Urinary bladder (tissue), 3 donors: ENCODE measurements at regions not wholly inside any gene's neighbourhood (a gene's known extent, or its start where the extent isn't known, plus 50 kb on each side); places are given as distances from the start of the nearest gene placed in this dataset.
"Not testable (repeated sequence)": the region's sequence is repeated elsewhere in the genome, so short reads cannot be mapped to it uniquely, and the experiment has no call there.

Experiments
- DNase-seq: peaks from one replicate; pipeline ENCODE4 v3.0.0-alpha.2; 2015; ENCODE audit errors: extremely low spot score
- H3K27ac ChIP-seq: one replicate; pipeline ENCODE4 v1.5.1; 2013; ENCODE audit warnings: low read depth, mild to moderate bottlenecking, moderate library complexity
- H3K36me3 ChIP-seq: one replicate; pipeline ENCODE4 v1.6.1; 2013; ENCODE audit warnings: mild to moderate bottlenecking, moderate library complexity; ENCODE audit not compliant: insufficient read depth
- H3K4me1 ChIP-seq: one replicate; pipeline ENCODE4 v1.6.1; 2013; ENCODE audit warnings: mild to moderate bottlenecking, moderate library complexity; ENCODE audit not compliant: insufficient read depth
- H3K4me3 ChIP-seq: one replicate; pipeline ENCODE4 v1.5.1; 2013; ENCODE audit warnings: low read depth, low read length
- WGBS: extraction: QIAGEN DNeasy Blood & Tissue Kit; methylation state at CpG from one replicate; pipeline ENCODE4 v1.1.7; 2013; 5-methylcytosine and 5-hydroxymethylcytosine counted together
- donor health status: healthy with polysubstance abuse.
- donor health status: healthy.

DNA sequence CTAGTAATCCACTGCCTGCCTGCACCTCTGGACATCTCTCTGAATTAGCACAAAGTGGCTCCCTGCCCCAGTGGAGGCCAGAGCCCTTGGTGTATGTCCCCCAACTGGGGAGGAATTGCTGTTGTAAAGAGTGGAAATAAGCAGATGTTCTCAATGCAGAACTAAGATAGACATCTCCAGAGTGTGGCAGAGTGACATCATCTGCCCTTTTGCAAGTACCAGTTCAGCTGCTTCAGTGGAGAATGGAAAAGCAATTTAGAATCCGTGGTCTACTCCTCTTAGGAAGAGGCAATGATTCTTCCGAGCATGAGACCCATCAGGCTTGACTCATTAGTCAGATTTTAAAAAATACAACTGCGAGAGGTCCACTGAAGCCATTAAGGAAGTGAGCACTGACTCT is 1512.0 kb upstream of the GOT2 start:
- WGBS, result 88% methylated on average over 3 of the region's 3 CpGs
- DNase-seq, result no peak
- no peaks in the 10 kb centered on the region for H3K4me1 ChIP-seq
- no peaks in the 10 kb centered on the region for H3K36me3 ChIP-seq
- H3K4me3 ChIP-seq, result no peak overlapping the region
- no peak overlapping the region for H3K27ac ChIP-seq

GRCh38 chr16:60241671-60242070 is 1507.6 kb upstream of the GOT2 start:
- H3K27ac ChIP-seq, result no peak overlapping the region
- H3K4me3 ChIP-seq, result no peak overlapping the region
- DNase-seq, result no peak
- WGBS, result 84% methylated on average over 1 of the region's 1 CpG
- no peaks in the 10 kb centered on the region for H3K4me1 ChIP-seq
- H3K36me3 ChIP-seq, result no peaks in the 10 kb centered on the region

DNA sequence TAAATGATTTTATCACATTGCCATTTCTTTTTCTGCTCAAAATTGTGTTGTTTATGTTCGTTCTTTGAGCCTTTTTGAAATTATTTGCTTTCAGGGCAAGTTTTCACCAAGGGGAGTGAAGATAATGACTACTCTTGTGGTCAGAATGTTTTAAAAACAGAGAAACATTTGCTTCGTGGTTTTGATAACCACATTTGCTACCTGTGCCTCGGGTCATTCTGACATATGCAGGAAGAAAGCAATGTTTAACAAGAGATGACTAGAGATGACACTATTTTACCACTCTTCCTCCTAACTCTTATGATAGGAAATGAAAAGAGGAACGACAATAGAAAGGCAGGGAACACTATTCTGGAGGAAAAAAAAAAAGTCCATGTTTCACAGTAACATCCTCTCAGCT is 1496.5 kb upstream of the GOT2 start:
- Histone ChIP-seq H3K4me3 (no peak overlapping the region), H3K27ac (no peak overlapping the region), H3K4me1 (no peaks in the 10 kb centered on the region), H3K36me3 (no peaks in the 10 kb centered on the region)
- no peak for DNase-seq
- WGBS, result 48% methylated on average over 4 of the region's 4 CpGs

DNA sequence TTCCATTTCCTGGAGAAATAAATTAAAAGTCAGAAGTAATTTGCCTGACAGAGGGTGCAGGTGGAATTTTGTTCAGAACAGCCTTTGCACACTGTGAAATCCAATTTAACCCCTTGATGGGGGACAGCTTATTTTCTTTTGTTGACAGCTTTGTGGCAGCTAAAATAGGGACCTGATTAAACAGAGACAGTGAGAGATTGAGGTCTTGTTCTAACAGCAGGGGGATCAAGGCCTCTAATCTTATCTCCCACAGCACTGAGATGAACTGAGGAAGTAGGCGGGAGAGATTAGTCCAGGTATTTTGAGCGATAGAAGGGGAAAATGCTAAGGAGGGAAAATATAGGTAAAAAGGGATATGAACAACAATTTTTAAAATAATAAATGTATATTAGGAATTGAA is 1491.4 kb upstream of the GOT2 start:
- Histone ChIP-seq H3K27ac (no peak overlapping the region), H3K4me3 (no peak overlapping the region), H3K4me1 (no peaks in the 10 kb centered on the region), H3K36me3 (no peaks in the 10 kb centered on the region)
- no peak for DNase-seq
- 68% methylated on average over 2 of the region's 2 CpGs for WGBS

DNA sequence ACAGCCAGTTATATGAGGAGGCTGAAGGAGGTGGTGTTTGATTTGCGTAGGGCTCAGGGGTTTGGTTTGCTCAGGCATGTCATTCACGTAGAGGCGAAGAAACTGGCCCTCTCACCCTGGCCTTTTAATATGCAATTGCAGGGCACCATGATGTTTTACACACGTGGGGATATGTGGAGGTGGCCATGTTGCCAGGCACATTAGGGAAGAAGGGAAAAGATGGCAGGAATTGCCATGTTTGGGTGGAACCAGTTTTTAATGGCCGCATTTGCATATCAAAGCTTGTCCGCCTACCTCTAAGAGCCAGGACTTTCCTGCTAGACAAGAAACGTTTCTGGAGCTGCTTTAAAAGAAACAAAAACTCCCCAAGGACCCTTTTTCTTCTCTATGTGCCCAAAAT is 1483.7 kb upstream of the GOT2 start:
- Histone ChIP-seq H3K4me1 (no peaks in the 10 kb centered on the region), H3K4me3 (no peak overlapping the region), H3K36me3 (no peaks in the 10 kb centered on the region), H3K27ac (no peak overlapping the region)
- no peak for DNase-seq
- WGBS, result 73% methylated on average over 7 of the region's 7 CpGs

- Histone ChIP-seq H3K4me1 (no peaks in the 10 kb centered on the region), H3K4me3 (no peak overlapping the region), H3K36me3 (no peaks in the 10 kb centered on the region), H3K27ac (no peak overlapping the region)
- 95% methylated on average over 1 of the region's 1 CpG for WGBS
- DNase-seq, result no peak
Measured at GRCh38 chr16:60214311-60214710, 1480.2 kb upstream of the GOT2 start.

- DNase-seq, result no peak
- Histone ChIP-seq H3K36me3 (no peaks in the 10 kb centered on the region), H3K4me3 (no peak overlapping the region), H3K27ac (no peak overlapping the region), H3K4me1 (no peaks in the 10 kb centered on the region)
- 57% methylated on average over 2 of the region's 2 CpGs for WGBS
Measured at GRCh38 chr16:60206516-60206915, 1472.4 kb upstream of the GOT2 start.

DNA sequence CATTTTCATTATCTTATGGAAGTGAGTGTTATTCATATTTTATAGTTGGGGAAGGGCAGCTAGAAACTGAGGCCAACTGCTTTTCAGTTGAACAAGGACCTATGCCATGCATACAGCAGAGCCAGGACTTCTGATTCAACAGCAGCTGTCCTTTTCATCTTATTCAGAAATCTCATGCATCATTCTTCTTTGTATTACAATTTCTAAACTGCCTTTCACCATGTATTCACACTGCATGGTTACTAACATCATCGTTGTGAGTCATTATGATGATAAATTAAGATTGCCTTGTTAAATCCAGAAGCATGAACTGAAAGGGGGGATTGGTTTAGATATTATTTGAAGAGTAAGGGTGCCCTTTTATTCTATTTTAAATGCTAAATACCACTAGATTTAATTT is 1470.1 kb upstream of the GOT2 start:
- DNase-seq, result no peak
- H3K4me3 ChIP-seq, result no peak overlapping the region
- H3K27ac ChIP-seq, result no peak overlapping the region
- H3K36me3 ChIP-seq, result no peaks in the 10 kb centered on the region
- 66% methylated on average over 1 of the region's 1 CpG for WGBS
- H3K4me1 ChIP-seq, result no peaks in the 10 kb centered on the region

- H3K4me3 ChIP-seq, result no peak overlapping the region
- no peak overlapping the region for H3K27ac ChIP-seq
- H3K36me3 ChIP-seq, result no peaks in the 10 kb centered on the region
- no peaks in the 10 kb centered on the region for H3K4me1 ChIP-seq
- no peak for DNase-seq
- 33% methylated on average over 3 of the region's 3 CpGs for WGBS
Measured at GRCh38 chr16:60203525-60204124, 1469.5 kb upstream of the GOT2 start.

DNA sequence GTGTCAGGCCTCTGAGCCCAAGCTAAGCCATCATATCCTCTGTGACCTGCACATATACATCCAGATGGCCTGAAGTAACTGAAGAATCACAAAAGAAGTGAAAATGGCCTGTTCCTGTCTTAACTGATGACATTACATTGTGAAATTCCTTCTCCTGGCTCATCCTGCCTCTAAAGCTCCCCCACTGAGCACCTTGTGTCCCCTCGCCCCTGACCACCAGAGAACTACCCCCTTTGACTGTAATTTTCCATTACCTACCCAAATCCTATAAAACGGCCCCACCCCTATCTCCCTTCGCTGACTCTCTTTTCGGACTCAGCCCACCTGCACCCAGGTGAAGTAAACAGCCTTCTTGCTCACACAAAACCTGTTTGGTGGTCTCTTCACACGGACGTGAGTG is 1466.6 kb upstream of the GOT2 start:
- WGBS, result 87% methylated on average over 6 of the region's 6 CpGs
- not testable (repeated sequence) for H3K36me3 ChIP-seq

DNA sequence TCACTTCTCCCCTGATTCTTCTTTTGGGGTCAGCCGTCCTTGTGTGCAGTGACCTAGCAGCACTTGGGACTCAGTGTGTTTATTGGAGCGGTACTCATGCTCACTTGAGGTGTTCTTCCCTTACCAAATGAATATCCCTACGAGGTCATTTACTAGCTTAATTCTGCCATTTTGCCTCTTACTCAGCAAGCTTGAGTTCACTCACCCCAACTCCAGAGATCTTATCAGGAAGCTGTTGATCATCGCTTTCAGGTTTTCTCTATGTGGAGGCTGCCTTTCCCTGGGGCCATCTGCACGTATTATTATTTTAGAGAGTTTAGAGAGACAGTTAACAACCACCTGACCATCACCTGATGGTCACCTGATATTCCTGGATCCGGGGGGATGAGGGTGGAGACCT is 1466.0 kb upstream of the GOT2 start:
- WGBS, result 83% methylated on average over 6 of the region's 6 CpGs
- no peaks in the 10 kb centered on the region for H3K36me3 ChIP-seq
- no peak overlapping the region for H3K27ac ChIP-seq
- H3K4me3 ChIP-seq, result no peak overlapping the region
- no peaks in the 10 kb centered on the region for H3K4me1 ChIP-seq
- DNase-seq, result no peak

More for the DNA sequence above, 1466.6 kb upstream of the GOT2 start:
- not testable (repeated sequence) for H3K27ac ChIP-seq, DNase-seq, H3K4me1 ChIP-seq, H3K4me3 ChIP-seq

DNA sequence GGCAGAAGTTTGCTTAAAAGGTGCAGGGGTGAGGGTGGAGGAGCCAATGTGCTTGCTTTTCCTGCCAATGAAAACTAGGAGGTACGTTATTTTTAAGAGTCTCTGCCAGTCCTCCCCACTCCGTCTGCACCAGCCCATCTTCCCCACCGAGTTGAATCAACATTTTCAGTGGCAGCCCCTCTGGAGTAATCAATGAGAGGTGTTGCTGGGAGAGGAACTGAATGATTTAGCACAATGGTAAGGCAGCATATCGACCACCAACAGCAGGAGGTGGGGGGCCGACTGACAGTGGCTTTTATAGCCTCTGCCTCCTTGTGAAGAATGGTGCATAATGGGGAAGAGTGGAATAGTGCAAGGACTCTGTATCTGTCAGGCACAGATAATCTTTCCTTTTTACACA is 1465.0 kb upstream of the GOT2 start:
- Histone ChIP-seq H3K36me3 (no peaks in the 10 kb centered on the region), H3K27ac (no peak overlapping the region), H3K4me1 (no peaks in the 10 kb centered on the region), H3K4me3 (no peak overlapping the region)
- WGBS, result 45% methylated on average over 5 of the region's 5 CpGs
- DNase-seq, result no peak

DNA sequence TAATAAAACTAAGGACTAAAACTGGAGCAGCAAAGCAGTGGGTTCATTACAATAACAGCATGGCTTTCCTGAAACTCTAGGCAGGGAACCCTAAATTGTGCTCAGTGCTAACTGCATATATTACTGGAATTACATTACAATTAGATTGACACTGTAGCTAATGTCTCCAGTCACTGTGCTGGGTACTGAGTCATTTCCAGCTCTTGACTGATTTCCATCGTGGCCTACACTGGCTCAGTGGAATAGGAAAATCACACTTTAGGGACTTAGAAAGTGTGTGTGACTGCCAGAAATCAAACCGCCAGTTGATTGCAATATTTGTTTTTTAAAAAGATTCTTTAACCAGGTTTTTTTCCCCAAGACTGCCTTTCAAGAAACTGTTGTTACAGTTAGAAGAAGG is 1447.4 kb upstream of the GOT2 start:
- Histone ChIP-seq H3K36me3 (no peaks in the 10 kb centered on the region), H3K4me3 (no peak overlapping the region), H3K27ac (no peak overlapping the region), H3K4me1 (no peaks in the 10 kb centered on the region)
- DNase-seq, result no peak
- WGBS, result 77% methylated on average over 2 of the region's 2 CpGs

DNA sequence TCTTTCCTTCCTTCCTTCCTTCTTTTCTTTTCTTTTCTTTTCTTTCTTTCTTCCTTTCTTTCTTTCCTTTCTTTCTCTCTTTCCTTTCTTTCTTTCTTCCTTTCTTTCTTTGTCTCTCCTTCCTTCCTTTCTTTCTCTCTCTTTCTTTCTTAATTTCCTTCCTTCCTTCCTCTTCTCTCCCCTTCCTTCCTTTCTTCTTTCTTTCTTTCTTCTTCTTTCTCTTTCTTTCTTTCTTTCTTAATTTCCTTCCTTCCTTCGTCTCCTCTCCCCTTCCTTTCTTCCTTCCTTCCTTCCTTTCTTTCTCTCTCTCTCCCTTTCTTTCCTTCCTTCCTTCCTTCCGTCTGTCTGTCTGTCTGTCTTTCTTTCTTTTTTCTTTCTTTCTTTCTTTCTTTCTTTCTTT is 1446.5 kb upstream of the GOT2 start:
- Histone ChIP-seq H3K4me3 (no peak overlapping the region), H3K4me1 (no peaks in the 10 kb centered on the region), H3K36me3 (no peaks in the 10 kb centered on the region), H3K27ac (no peak overlapping the region)
- 72% methylated on average over 2 of the region's 2 CpGs for WGBS
- DNase-seq, result no peak

- no peak for DNase-seq
- Histone ChIP-seq H3K27ac (no peak overlapping the region), H3K4me1 (no peaks in the 10 kb centered on the region), H3K4me3 (no peak overlapping the region), H3K36me3 (no peaks in the 10 kb centered on the region)
- 76% methylated on average over 3 of the region's 3 CpGs for WGBS
Measured at GRCh38 chr16:60170196-60170595, 1436.1 kb upstream of the GOT2 start.
